GM18511 (cell line): ENCODE measurements at regions not wholly inside any gene's neighbourhood (a gene's known extent, or its start where the extent isn't known, plus 50 kb on each side); places are given as distances from the start of the nearest gene placed in this dataset.
"Not testable (repeated sequence)": the region's sequence is repeated elsewhere in the genome, so short reads cannot be mapped to it uniquely, and the experiment has no call there.

ENCODE experiments used
- ATAC-seq: cut with Tn5 transposase; IDR thresholded peaks from one replicate; pipeline ENCODE4 v1.9.1; 2021; ENCODE audit warnings: mild to moderate bottlenecking, moderate library complexity; ENCODE audit not compliant: unreplicated experiment

DNA sequence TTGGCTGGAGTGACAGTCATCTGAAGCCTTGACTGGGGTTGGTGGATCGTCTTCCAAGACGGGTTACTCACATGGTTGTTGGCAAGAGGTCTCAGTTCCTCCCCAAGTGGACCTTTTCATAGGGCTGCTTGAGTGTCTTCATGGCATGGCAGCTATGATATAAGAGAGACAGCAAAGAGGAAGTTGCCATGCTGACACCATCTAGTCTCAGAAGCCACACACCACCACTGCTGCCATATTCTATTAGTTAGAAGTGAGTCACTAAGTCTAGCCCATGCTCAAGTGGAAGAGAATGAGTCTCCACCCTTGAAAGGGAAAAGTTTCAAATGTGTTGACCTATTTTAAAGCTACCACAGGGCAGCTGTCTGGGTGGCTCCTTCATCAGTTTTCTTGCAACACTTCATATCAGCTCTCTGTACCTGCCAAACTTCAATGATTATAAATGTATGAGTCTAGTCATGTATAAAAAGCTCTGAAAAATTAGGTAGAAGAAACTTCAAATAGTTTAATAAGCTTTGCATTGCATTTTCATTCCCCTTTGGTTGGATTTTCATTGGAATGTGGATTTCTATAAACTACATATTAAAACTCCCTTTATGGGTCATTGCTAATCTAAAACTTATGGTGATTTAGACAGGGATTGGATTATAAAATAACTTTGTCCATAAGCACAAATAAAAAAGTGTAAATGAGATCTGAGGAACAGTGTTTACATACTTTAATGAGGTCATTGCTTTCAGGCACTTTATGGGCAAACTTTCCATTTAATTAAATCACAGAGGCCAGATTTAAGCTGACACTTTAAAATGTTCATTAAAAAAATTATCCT lies 68.0 kb upstream of the ATXN3L start:
- peak; percentile 68 for ATAC-seq

DNA sequence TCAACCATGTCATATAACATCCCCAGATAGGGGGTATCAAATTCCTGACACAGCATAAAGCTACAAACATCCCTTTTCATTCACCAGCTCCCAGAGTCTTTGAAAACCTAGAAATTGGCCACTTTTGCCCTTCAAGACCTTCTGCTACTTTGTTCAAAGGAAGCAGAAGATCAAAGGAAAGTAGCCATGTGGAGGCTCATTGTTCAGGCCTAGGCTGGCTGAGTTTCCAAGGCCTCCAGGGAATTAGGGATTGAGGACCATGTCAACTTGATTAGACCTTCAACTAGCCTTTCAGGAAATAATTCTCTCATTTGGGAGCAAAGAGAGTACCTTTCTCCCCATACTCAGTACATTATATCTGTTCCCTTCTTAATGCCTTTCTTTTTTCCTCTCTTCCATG lies 66.8 kb upstream of the ATXN3L start:
- ATAC-seq: no peak

DNA sequence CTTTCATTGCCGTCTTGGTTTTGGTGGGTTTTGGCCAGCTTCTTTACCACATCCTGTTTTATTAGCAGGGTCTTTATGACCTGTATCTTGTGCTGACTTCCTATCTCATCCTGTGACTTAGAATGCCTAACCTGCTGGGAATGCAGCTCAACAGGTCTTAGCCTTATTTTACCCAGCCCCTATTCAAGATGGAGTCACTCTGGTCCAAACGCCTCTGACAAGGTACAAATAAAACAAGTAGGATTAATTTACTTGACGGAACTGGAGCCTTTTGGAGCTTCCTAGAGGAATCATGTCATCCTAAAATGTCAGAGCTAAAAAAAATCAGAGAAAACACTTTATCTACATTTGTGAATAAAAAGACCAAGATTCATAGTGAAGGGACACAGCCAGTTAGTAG lies 66.2 kb upstream of the ATXN3L start:
- no peak for ATAC-seq

DNA sequence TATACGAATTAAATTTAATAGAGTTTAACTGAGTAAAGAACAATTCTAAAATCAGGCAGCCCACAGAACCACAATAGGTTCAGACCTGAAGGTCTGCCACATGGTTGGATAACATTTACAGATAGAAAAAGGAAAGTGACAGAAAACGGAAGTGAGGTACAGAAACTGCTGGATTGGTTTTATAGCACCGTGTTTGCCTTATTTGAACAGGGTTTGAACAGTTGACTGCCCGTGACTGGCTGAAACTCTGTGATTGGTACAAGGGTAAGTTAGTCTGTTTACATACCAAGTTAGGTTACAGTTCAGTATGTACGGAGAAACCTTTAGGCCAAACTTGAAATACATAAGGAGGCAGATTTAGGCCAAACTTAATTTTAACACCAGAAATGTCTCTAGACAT lies 64.1 kb upstream of the ATXN3L start:
- no peak for ATAC-seq

DNA sequence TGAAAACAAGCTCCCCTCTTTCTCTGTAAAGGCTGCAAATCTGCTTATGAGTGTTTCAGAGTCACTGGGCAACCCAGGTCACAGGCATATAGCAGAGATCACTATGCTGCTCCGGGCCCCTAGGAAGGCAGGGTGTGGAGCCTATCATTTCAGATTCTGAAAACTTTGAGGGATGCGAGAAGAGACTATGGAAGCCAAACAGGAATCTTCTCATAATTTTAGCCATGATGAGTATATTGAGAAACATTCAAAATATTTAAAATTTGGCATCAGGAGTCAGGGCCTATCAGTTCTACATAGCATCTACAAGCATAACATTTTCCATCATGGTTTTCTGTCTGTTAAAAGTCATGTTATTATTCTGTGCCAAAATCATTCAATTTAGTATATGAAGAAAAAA lies 61.7 kb upstream of the ATXN3L start:
- no peak for ATAC-seq

DNA sequence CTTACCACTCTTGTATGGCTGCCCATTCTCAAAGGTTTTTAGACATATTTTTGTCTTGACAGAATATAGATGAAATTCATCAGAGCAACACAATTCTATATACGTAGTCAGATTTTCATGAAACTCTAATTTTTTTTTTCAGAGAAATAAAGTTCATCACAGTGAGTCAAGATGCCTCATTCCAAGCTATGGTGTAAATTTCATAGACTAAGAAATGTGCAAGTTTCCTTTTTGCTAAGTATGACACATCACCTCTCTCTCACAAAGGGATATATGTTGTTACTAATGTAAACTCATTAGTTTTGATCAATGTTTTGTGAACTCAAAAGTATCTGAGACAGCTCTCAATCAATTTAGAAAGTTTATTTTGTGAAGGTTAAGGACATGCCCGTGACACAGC lies 60.4 kb upstream of the ATXN3L start:
- ATAC-seq: no peak

DNA sequence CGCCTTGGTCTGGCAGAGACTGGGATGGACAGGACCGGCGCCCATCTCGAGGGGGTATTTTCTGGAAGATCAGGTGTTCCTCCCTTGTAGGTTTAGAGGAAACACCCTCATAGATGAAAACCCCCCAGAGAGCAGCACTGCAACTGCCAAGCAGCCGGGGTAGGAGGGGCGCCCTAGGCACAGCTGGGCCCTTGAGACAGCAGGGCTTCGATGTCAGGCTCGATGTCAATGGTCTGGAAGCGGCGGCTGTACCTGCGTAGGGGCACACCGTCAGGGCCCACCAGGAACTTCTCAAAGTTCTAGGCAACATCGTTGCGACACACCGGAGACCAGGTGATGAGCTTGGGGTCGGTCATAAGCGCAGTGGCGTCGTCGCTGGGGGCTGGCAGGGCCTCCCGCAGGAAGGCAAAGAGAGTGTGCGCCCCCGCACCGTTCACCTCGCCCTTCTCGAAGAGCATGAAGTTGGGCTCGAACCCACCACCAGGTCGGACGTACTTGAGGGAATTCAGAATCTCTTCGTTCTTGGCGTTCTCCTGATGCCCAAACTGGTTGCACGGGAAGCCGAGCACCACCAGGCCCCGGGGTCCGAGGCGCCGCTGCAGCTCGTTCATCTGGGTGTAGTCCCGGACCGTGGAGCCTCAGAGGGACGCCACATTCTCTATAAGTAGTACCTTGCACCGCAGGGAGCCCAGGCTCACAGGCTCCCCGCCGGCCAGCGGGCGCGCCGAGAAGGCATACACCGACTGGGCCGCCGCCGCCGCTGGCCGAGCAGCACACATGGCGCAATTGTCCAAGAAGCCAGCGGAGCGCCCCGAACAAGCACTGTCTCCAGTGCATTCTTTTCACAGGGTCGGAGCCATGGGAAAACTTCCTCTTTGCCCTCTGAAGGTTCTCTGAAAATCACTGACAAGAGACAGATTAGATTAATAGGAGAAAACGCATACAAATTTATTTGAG lies 59.0 kb upstream of the ATXN3L start:
- ATAC-seq: not testable (repeated sequence)

DNA sequence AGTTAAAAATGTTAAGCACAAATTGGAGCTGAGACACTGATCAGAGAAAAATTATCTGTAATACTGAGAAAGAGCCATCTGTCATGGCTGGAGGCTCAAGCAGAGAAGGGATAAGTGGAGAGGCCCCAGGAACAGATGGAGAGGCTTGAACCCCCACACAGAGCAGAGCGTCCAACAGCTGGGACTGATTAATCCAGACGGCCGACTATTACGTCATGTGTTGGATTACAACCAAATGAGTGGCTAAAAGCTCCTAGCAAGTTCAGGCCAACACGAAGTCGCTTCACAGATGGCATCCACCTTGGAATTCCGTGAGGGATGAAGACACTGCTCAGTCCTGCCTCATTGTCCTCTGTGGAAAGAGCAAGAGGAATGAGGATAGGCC lies 57.7 kb upstream of the ATXN3L start:
- no peak for ATAC-seq

DNA sequence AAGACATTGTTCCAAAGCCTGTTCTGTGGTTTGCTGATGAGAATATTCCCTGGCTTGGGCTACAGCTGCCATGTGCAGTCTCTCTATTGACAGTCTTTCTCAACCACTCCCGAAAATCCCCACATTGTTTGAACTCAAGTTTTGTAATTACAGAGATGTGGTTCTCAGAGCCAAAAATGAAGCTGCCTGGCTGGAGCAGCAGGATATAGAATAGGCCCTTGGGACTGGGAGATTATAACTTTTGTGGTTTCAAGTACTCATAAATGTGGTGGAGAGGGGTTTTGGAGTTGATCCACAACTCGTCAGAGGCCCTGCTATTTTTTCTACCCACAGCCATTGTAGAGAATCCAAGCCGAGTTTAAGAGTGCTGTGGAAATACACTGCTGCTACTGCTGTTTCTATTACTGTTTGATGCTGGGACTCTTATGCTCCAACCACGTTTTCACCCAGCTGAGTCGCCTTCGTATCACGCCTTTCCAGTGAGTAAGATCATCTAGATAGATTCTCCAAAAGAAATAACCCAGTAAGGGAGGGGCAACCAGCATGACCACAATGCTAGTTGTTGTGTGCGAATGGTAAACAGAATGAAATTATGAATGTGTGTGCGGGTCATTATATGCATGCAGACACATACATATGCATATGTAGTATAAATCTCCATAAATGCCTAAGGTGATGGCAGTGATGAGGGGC lies 57.1 kb upstream of the ATXN3L start:
- ATAC-seq: no peak

DNA sequence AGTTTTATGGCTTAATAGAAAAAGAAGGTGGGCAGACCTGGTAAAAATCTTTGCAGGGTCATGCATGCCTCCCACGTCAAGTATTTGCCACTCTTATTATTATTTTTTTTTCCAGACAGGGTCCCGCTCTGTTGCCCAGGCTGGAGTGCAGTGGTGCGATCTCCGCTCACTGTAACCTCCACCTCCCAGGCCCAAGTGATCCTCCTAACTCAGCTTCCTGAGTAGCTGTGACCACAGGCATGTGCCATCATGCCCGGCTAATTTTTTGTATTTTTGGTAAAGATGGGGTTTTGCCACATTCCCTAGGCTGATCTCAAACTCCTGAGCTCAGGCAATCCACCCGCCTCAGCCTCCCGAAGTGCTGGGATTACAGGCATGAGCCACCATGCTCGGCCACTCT lies 55.7 kb upstream of the ATXN3L start:
- not testable (repeated sequence) for ATAC-seq

DNA sequence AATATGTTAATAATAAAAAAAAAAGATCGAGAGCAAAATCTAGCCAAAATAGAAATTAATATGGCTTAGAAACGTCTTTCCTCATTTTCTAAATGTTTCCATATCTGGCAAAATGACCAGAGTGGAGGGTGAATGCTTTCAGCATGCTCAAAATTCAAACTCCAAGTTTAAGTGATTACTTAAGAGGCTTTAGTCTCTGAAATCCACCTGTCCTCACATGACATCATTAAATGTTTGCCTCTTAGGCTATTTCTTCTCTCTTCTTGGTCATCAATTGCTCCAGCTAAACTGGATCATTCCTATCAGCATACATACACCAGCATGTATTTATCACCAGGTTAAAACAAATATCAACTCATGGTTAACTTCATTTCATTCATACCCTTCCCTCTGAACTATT lies 54.5 kb upstream of the ATXN3L start:
- no peak for ATAC-seq

DNA sequence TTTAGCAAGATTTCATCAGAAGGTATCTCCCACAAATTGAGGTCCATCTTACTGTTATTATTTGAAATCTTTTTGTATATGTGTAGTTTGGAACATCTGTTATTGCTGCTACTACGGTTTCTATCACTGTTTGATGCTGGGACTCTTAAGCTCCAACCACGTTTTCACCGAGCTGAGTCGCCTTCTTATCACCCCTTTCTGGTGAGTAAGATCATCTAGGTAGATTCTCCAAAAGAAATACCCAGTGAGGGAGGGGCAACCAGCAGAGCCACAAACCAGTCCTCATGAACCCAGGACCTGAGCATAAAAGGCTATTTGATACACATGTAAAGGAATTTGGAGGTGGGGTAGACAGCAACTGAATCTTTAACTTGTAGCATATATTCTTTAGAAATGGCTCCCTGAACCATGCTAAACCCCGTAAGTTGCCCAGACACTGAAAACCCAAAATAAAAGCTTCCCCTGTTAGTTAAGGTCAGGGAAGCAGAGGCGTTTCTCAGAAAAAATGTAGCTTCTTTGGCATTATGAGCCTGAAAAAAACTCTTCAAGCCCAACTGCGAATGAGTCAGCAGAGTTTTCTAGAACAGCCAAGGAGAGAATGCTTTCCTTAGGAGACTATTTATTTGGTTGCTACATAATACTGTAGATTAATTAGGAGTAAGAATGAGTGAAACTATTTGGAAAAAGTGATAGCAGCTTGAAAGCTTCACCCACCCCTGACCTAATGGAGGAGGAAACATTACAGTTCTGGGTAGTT lies 53.8 kb upstream of the ATXN3L start:
- no peak for ATAC-seq

DNA sequence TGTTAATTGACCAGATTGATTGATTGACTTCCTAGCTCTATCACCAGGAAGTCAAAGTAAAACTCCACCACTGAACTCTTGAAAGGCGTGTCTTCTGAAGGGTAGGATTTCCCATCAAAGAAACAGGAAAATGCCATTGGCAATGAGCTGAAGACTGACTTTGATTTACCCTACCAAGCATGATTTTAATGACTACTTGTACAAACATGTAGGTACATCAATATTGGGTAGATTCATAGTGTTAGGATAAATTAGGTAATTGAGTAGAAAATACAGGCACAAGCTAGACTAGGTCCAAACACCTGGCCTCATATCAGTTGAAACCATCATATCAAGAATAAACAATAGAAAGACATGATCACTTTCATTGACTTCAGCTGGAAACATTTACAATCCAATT lies 53.2 kb upstream of the ATXN3L start:
- ATAC-seq: no peak

DNA sequence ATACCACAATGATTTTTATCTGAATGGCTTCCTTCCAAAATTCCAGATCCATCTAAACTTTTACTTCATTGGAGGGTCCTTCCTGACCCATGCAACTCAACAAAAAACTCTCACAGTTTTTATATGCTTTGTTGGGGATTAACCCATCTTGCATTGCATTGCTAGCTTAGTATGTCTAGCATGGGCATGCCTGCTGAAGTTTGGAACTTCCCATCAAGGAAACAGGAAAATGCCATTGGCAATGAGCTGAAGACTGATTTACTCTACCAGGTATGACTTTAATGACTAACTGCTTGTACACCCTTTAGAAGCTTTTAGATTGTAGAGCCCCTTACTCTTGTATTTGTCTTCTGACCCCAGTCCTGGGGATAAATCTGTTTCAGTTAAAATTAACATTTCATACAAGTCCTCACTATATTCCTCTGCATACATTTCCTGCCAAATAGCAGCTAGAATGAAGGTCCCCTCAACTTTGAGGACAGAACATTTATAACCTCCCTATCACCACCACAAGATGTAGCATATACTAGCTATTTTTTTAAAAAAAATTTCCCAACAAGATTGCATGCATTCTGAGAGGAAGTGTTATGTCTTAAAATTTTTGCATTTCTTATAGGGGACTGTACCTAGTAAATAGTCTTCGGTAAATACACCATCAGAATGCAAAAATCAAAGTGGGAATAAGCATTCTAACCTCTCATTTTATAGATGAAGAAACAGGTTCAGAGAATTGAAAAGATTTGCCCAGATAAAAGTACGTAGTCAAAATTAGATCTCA lies 52.5 kb upstream of the ATXN3L start:
- no peak for ATAC-seq

DNA sequence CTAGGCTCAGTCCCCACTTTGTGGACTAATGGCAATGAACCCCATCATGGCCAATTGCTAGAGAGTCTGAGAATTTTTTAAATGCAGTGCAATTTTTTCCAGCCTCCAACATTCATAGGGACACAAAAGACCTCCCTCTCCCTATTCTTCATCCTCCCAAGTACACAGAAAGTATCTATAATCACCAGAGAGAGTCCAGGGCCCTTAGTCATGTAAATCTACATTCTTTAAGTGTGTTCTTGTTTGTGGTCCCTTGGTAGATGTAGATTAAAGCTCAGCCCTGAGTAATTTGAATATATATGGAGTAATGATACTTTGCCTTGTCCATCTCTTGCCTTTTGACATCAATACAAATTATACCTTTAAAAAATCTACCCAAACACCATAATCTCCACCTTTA lies 51.3 kb upstream of the ATXN3L start:
- ATAC-seq: no peak

DNA sequence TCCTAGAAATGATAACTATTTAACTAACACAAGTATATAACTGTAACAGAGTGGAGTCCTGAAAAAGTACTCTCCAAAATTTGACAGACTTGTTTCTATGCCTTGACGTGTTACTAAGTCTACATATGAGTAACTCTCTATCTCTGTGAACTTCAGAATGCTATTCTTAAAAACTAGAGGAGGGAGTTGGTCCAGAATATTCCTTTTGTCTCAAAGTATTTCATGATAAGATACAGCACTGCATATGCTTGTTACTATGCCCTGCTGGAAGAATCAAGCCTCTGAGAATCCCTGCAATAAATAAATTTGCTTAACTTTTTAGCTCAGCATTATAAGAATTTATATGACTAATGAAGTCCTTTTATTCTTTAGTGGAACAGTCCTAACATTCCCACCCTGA lies 50.9 kb upstream of the ATXN3L start:
- no peak for ATAC-seq
